GM12892 (cell line): ENCODE measurements at regions not wholly inside any gene's neighbourhood (a gene's known extent, or its start where the extent isn't known, plus 50 kb on each side); places are given as distances from the start of the nearest gene placed in this dataset.
A peak's percentile ranks its signal among the peaks of the same experiment; 100 is the strongest.
"Not testable (repeated sequence)": the region's sequence is repeated elsewhere in the genome, so short reads cannot be mapped to it uniquely, and the experiment has no call there.

Source experiments
- DNase-seq: peaks from one replicate; pipeline ENCODE4 v3.0.0; 2011; ENCODE audit not compliant: insufficient read length
- FAIRE-seq: peaks from 2 replicates; lab custom pipeline; 2011; peaks lifted over from hg19 to GRCh38; lab: Jason Lieb, UNC
- POLR2A ChIP-seq: IDR thresholded peaks from 2 replicates; pipeline ENCODE4 v1.6.1; 2011; ENCODE audit warnings: low read depth, low read length, control low read depth
- POLR2AphosphoS5 ChIP-seq: IDR thresholded peaks from 2 replicates; pipeline ENCODE4 v1.6.1; 2011; ENCODE audit warnings: low read depth, low read length, control low read depth
- TAF1 ChIP-seq: IDR thresholded peaks from 2 replicates; pipeline ENCODE4 v1.6.1; 2011; ENCODE audit warnings: low read depth, mild to moderate bottlenecking, control low read depth, low read length, borderline replicate concordance

DNA sequence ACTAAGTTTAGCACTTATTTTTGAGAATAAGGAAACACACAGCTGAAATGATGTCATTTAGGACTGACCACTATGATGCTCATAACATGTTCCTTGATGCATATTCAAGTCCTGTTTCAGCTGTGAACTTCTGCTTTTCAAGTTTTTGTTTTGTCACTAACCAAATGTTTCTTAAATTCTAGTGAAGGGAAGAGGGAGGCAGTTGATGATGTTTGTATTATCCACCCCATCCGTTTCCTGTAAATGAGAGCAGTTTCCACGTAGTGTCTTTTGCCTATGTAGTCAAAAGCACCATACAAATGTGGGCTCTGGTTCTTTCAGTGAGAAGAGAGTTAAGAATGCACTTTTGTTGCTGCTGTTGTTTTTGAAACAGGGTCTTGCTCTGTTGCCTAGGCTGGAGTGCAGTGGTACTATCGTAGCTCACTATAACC is 491.8 kb downstream of the PCNX1 start:
- TF ChIP-seq POLR2AphosphoS5 (0 out of 2 replicates have a peak, but pooled peaks have one; percentile 23), TAF1 (no peak), POLR2A (no peak; the same call in 1 of the 2 replicates)
- DNase-seq (no peak), FAIRE-seq (peak; percentile 97)

DNA sequence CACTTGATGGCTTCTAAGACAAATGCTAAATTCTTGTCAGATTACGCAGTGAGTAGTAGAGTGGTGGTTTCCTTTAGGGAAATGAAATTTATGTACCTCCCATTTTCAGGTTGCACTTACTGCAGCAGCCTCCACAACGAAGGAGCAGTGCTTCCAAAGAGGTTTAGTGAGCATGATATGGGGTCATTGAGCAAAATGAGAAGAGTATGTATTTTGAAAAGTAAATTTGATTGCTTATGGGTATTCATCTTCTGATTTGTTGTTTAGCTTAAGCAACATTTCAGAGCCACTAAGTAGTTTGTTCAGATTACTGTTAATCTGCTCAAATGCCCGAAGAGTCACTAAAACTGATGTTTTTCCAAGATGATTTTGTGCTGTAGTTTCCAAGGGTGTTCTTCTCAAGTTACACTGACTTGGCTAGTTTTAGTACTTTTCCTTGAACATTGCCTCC is 493.6 kb downstream of the PCNX1 start:
- DNase-seq, result no peak
- peak; percentile 96 for FAIRE-seq

DNA sequence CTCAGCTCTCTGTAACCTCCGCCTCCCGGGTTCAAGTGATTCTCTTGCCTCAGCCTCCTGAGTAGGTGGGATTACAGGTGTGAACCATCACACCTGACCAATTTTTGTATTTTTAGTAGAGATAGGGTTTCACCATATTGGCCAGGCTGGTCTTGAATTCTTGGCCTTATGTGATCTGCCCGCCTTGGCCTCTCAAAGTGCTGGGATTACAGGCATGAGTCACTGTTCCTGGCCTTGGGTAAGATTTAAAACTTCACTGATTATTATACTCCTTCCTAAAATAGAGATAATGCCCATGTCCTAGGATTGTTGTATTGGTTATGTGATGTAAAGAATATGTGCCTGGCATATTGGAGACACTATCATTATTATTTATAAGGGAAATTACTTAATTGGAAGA is 495.2 kb downstream of the PCNX1 start:
- FAIRE-seq, DNase-seq: not testable (repeated sequence)

More for the DNA sequence above, 493.6 kb downstream of the PCNX1 start:
- no peak for TF ChIP-seq POLR2A
- TF ChIP-seq TAF1, result no peak
- no peak for TF ChIP-seq POLR2AphosphoS5

DNA sequence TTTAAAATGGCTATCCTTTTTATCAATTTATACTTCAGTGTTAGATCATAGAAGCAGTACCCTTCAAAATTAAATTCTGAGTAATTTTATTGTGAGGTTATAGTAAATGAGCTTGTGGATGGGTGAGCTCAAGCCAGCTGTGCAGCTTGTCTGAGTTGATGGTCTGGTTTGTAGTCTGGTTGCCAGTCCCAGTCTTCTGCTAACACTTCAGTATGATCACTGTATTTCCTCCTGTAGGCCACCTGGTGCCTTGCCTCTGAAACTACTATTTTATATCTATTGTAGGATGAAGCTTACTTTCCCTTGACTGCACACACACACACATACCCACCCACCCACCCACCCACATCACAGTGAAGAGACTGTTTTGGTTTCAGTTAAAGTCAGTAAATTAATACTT is 496.4 kb downstream of the PCNX1 start:
- FAIRE-seq, result peak; percentile 76
- no peak for DNase-seq
- TF ChIP-seq POLR2A (no peak), POLR2AphosphoS5 (no peak), TAF1 (no peak)

DNA sequence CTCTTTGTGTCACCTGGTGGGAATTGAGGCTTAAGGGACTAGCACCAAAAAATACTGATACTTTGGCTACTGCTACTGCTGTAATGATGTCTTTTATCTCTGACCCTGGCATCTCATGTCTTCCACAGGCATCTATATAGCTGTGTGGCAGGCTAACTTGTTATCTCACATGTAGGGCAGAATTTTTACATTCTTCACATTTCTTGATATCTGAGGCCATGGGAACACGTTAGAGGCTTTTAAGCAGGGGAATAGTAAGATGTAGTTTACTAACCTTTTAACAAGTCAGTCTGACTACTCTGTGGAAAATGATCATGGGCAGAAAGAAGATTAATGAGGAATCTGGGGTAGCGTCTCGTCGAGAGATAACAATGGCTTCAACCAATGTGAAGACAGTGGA is 498.4 kb downstream of the PCNX1 start:
- no peak for DNase-seq
- TF ChIP-seq TAF1, result no peak
- no peak for TF ChIP-seq POLR2AphosphoS5
- no peak for TF ChIP-seq POLR2A
- no peak for FAIRE-seq

DNA sequence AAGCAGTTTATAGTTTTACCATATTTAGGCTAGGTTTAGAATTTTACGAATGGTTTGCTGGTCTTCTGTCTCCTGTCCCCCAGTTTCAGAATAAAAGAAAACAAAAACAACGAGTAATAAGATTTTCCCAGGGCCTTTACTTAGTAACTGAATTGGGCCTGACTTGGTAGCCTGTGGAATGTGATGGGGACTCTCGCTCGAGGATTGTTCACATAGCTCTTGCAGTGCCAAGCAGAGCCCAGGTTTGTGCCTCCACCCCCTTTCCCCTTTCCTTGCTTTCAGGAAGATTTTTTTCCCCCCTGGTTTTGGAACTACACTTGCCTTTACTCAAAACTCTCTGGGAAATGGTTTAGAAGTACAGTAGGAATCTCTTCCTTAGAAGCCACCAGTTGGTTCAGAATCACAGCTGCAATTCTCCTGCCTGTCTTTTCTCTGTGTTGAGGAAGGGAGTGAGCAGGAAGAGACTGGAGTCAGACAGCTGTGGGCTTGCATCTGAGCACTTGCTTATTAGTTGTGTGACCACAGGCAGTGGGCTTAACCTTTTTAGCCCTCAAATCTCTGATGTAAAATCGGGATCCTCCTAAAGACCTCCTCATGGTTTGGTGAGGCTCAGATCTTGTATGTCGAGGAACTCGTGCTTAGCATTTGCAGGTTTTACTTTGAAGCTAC is 501.2 kb downstream of the PCNX1 start:
- no peak for DNase-seq
- TF ChIP-seq TAF1 (no peak), POLR2AphosphoS5 (no peak), POLR2A (no peak)
- no peak for FAIRE-seq

DNA sequence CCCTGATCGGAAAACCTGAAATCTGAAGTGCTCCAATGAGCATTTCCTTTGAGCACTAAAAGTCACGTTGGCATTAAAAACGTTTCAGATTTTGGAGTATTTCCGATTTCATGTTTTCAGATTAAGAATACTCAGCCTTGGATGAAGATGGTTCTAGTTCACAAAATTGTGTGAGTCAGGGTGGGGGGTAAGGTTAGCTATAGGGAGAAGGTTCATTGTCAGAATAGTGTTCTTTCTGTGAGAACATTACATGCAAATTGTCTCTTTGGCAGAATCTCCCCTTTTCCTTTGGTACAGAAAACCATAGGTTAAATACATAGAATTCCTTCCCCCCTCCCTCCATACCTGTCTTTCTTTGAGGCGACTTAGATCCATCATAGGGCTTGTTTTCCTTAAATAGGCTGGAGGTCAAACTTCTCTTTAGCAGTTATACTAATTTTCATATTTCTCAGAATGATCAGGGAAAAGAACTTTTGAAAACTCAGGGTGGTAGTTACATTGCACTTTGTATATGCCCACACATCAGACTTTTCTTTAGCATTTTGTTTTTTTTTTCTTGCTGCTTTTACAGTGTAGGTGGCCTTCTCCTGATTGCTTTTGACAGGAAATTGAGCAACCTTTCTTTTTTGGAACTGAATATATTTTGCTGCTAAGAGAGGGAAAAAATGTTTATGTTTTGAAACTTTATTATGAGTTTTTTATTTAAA is 503.5 kb downstream of the PCNX1 start:
- FAIRE-seq (no peak), DNase-seq (no peak)
- TF ChIP-seq POLR2A (no peak), POLR2AphosphoS5 (no peak), TAF1 (no peak)

DNA sequence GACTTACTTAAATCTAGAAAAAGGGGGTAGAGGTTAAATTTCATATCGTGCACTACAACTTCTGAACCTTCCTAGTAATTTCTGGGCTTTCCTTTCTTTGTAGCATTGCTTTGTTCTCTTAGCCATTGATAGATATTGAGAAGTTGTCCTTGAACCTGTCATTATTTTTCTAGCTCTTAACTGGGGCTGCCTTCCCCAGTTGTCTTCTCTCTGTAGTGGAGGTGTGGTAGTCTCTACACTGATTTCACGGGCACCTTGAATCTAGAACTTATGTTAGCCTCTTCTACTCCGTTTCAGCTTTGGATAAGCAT is 504.0 kb downstream of the PCNX1 start:
- no peak for DNase-seq
- TF ChIP-seq TAF1 (no peak), POLR2AphosphoS5 (no peak), POLR2A (no peak)
- FAIRE-seq, result no peak

DNA sequence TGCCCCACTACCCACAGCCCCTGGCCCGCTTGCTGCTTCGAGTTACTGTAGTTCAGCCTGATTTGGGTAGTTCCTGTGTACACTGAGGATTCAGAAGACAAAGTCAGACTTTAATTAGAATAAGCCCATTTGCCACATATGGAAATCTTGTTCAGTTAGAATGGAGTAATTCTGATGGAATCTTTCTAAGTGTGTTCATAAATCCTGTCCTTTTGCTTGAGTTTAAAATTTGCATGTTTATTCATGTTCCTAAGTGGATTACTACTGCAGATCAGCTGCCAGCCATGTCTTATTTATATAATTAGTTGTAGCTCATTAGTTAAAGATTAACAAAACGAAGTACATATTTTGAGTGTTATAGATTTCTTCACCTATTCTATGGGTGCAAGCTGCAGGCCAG is 504.5 kb downstream of the PCNX1 start:
- TF ChIP-seq TAF1 (no peak), POLR2A (no peak), POLR2AphosphoS5 (no peak)
- no peak for DNase-seq
- no peak for FAIRE-seq

DNA sequence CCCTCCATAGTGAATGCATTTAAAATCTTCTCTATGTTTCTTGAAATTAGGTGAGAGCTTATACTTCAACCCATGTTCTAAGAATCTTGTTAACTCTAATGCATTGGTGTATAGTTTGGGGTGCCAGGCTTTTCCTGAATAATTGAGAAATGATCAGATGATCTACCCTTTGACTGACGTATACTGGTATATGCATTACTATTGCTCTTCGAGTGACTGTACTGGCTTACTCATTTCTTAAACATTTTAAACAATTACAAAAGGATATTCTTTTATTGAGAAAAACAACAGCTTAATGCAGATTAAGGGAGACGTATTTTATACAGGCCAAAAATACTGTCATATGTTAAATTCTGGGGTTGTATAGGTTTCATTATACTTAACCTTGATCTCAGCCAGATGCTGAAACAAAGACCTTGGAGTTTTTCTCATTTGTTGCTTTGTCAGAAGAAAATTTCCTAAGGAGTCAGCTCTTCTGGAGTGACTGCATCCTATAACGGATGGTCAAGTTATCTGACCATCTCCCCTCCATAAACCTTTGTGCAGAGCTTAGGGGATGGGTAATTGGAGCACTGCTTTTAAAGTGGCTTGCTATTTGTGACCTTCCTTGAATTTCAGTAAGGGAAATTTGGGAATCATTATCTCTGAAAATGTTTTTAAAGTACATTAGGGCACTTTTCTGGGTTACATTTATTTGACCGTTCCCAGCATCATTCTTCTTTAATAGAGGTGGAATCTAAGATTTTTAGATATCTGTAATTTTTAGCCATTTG is 507.6 kb downstream of the PCNX1 start:
- TF ChIP-seq POLR2AphosphoS5, result no peak
- no peak for TF ChIP-seq TAF1
- TF ChIP-seq POLR2A, result no peak
- DNase-seq (no peak), FAIRE-seq (no peak)

DNA sequence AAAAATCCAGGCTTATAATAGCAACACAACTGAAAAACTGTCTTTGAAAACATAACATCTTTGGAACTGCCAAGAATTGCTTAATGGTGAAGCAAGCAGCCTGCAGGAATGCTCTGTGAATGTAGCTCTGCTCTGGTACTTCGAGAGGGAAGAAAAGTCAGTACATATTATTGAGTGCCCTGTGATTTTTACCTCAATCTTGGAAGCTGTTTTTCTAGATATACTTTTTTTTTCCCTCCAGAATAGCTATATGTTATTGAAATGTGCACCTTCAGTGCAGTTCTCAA is 508.1 kb downstream of the PCNX1 start:
- TF ChIP-seq TAF1 (no peak), POLR2A (no peak), POLR2AphosphoS5 (no peak)
- DNase-seq (no peak), FAIRE-seq (no peak)
